Astrocyte (in vitro differentiated cells and primary cell): ENCODE measurements at regions not wholly inside any gene's neighbourhood (a gene's known extent, or its start where the extent isn't known, plus 50 kb on each side); places are given as distances from the start of the nearest gene placed in this dataset.

Experiments
- DNase-seq: peaks from one replicate; pipeline ENCODE4 v3.0.0-alpha.2; 2010; ENCODE audit warnings: low read depth
- FAIRE-seq: peaks from 2 replicates; lab custom pipeline; 2011; peaks lifted over from hg19 to GRCh38; lab: Jason Lieb, UNC
- H2AFZ ChIP-seq: 2 replicates; pipeline ENCODE4 v1.6.0; 2012; ENCODE audit warnings: low read depth, low read length, inconsistent platforms
- H3K27ac ChIP-seq: 2 replicates; pipeline ENCODE4 v1.5.1; 2011; ENCODE audit warnings: low read depth, low read length, inconsistent platforms
- H3K27me3 ChIP-seq: 2 replicates; pipeline ENCODE4 v1.6.0; 2011; ENCODE audit warnings: low read length, inconsistent platforms; ENCODE audit not compliant: insufficient read depth
- H3K36me3 ChIP-seq: 2 replicates; pipeline ENCODE4 v1.5.1; 2011; ENCODE audit warnings: low read length, inconsistent platforms; ENCODE audit not compliant: insufficient read depth
- H3K4me1 ChIP-seq: 2 replicates; pipeline ENCODE4 v1.5.1; 2011; ENCODE audit warnings: low read length, inconsistent platforms; ENCODE audit not compliant: insufficient read depth
- H3K4me2 ChIP-seq: 2 replicates; pipeline ENCODE4 v1.6.0; 2012; ENCODE audit warnings: low read length, inconsistent platforms
- H3K4me3 ChIP-seq: 2 replicates; pipeline ENCODE4 v1.5.1; 2011; ENCODE audit warnings: low read depth, mild to moderate bottlenecking, low read length, inconsistent platforms; ENCODE audit not compliant: insufficient read depth
- H3K79me2 ChIP-seq: 2 replicates; pipeline ENCODE4 v1.6.0; 2012; ENCODE audit warnings: mild to moderate bottlenecking, low read length, inconsistent platforms; ENCODE audit not compliant: insufficient read depth
- H3K9ac ChIP-seq: 2 replicates; pipeline ENCODE4 v1.6.0; 2012; ENCODE audit warnings: mild to moderate bottlenecking, low read length, inconsistent platforms
- H3K9me3 ChIP-seq: 2 replicates; pipeline ENCODE4 v1.5.1; 2012; ENCODE audit warnings: low read depth, mild to moderate bottlenecking, low read length, inconsistent platforms; ENCODE audit not compliant: insufficient read depth
- H4K20me1 ChIP-seq: 2 replicates; pipeline ENCODE4 v1.6.0; 2012; ENCODE audit warnings: low read length, inconsistent platforms; ENCODE audit not compliant: insufficient read depth
- H3K27ac Mint-ChIP-seq: one replicate; pipeline ENCODE4 v1.8.0; 2021; ENCODE audit warnings: mild to moderate bottlenecking, mixed read lengths; ENCODE audit not compliant: unreplicated experiment
- H3K27me3 Mint-ChIP-seq: one replicate; pipeline ENCODE4 v1.8.0; 2021; ENCODE audit warnings: low read depth, mixed read lengths; ENCODE audit not compliant: unreplicated experiment
- H3K36me3 Mint-ChIP-seq: one replicate; pipeline ENCODE4 v1.8.0; 2021; ENCODE audit warnings: low read depth, mixed read lengths; ENCODE audit not compliant: unreplicated experiment
- H3K4me1 Mint-ChIP-seq: one replicate; pipeline ENCODE4 v1.8.0; 2021; ENCODE audit warnings: low read depth, mixed read lengths; ENCODE audit not compliant: unreplicated experiment
- H3K4me3 Mint-ChIP-seq: one replicate; pipeline ENCODE4 v1.8.0; 2021; ENCODE audit warnings: mild to moderate bottlenecking, moderate library complexity, mixed read lengths; ENCODE audit not compliant: unreplicated experiment
- H3K9me3 Mint-ChIP-seq: one replicate; pipeline ENCODE4 v1.8.0; 2021; ENCODE audit warnings: mild to moderate bottlenecking, mixed read lengths; ENCODE audit not compliant: unreplicated experiment
- CTCF ChIP-seq: IDR thresholded peaks from 2 replicates; pipeline ENCODE4 v1.5.1; 2011; ENCODE audit warnings: low read depth, mild to moderate bottlenecking, inconsistent platforms, low read length, moderate library complexity; ENCODE audit not compliant: insufficient read depth
- EZH2 ChIP-seq: IDR thresholded peaks from 2 replicates; pipeline ENCODE4 v1.6.1; 2012; ENCODE audit warnings: mild to moderate bottlenecking, low read length, inconsistent platforms; ENCODE audit not compliant: insufficient read depth

GRCh38 chr16:51994597-51994996, 552.3 kb downstream of the TOX3 start:
- TF ChIP-seq EZH2 (no peak), CTCF (no peak)
- peaks cover 5% of the 10 kb centered on the region for H3K9me3 Mint-ChIP-seq
- Histone ChIP-seq H3K4me1 (no peaks in the 10 kb centered on the region), H3K27ac (no peak overlapping the region), H3K4me3 (no peak overlapping the region), H2AFZ (no peak overlapping the region), H3K79me2 (no peaks in the 10 kb centered on the region), H3K9me3 (no peaks in the 10 kb centered on the region), H4K20me1 (no peaks in the 10 kb centered on the region), H3K27me3 (no peaks in the 10 kb centered on the region), H3K4me2 (no peak overlapping the region), H3K36me3 (no peaks in the 10 kb centered on the region), H3K9ac (no peak overlapping the region)
- H3K4me3 Mint-ChIP-seq: no peak overlapping the region
- no peak overlapping the region for H3K27ac Mint-ChIP-seq
- FAIRE-seq (no peak), DNase-seq (no peak)
- H3K4me1 Mint-ChIP-seq: no peaks in the 10 kb centered on the region
- H3K36me3 Mint-ChIP-seq: peaks cover 2% of the 10 kb centered on the region
- no peaks in the 10 kb centered on the region for H3K27me3 Mint-ChIP-seq

DNA sequence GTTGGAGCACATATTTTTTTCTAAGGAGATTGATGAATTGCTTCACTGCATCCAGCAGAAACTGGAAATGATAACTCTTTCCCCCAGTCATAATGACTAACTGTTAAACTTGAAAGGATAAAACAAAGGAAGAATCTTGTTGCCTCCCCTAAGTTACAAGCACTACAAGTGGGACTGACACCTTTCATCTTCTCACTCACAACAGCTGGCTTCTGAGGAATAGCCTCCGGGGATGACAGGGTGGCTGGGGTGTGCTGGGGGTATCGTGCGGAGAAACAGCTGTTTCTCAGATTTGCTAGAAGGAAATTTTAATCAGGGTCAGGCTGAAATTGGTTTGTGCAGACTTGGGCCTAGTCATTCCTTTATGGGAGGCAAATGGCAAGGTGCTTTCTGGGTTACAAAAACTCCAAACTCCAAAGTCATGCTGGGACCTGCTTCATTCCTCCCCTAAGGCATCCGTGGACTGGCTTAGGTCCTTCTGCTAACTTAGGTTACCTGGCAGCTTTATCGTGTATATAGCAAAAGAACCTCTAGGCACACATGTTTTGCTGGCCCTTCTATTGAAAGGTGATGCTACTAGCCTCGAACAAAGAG, 557.2 kb downstream of the TOX3 start:
- Histone ChIP-seq H3K9ac (no peak overlapping the region), H3K4me3 (no peak overlapping the region), H3K36me3 (no peaks in the 10 kb centered on the region), H3K27ac (no peak overlapping the region), H3K79me2 (no peaks in the 10 kb centered on the region), H3K4me2 (no peak overlapping the region), H3K4me1 (no peaks in the 10 kb centered on the region), H3K9me3 (no peaks in the 10 kb centered on the region), H4K20me1 (no peaks in the 10 kb centered on the region), H3K27me3 (no peaks in the 10 kb centered on the region), H2AFZ (no peak overlapping the region)
- H3K27me3 Mint-ChIP-seq: peaks cover 4% of the 10 kb centered on the region
- H3K4me1 Mint-ChIP-seq: no peaks in the 10 kb centered on the region
- H3K4me3 Mint-ChIP-seq: no peak overlapping the region
- no peaks in the 10 kb centered on the region for H3K36me3 Mint-ChIP-seq
- H3K9me3 Mint-ChIP-seq: no peaks in the 10 kb centered on the region
- no peak for TF ChIP-seq EZH2
- no peak for TF ChIP-seq CTCF
- H3K27ac Mint-ChIP-seq: no peak overlapping the region
- FAIRE-seq (no peak), DNase-seq (no peak)

DNA sequence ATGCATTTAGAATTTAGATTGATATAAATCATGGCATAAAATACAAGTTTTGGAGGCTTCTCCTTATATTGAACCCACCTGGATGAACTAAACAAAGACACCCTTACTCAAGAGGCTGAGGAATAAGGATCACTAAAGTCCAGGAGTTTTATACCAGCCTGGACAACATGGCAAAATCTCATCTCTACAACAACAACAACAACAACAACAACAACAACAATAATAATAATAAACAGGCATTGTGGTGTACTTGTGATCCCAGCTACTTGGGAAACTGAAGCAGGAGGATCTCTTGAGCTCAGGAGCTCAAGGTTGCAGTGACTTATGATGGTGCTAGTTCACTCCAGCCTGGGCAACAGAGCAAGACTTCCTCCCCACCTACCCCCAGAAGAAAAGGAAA, 558.0 kb downstream of the TOX3 start:
- H3K36me3 Mint-ChIP-seq: no peaks in the 10 kb centered on the region
- TF ChIP-seq CTCF: no peak
- TF ChIP-seq EZH2: no peak
- H3K79me2 ChIP-seq: no peaks in the 10 kb centered on the region
- no peak overlapping the region for H3K4me2 ChIP-seq
- H3K9me3 Mint-ChIP-seq: no peaks in the 10 kb centered on the region
- H3K36me3 ChIP-seq: no peaks in the 10 kb centered on the region
- FAIRE-seq (no peak), DNase-seq (no peak)
- H3K27ac ChIP-seq: no peak overlapping the region
- no peak overlapping the region for H2AFZ ChIP-seq
- H3K27me3 Mint-ChIP-seq: peaks cover 11% of the 10 kb centered on the region
- no peak overlapping the region for H3K27ac Mint-ChIP-seq
- H3K4me1 Mint-ChIP-seq: no peaks in the 10 kb centered on the region
- no peak overlapping the region for H3K9ac ChIP-seq
- H4K20me1 ChIP-seq: no peaks in the 10 kb centered on the region
- no peaks in the 10 kb centered on the region for H3K4me1 ChIP-seq
- H3K9me3 ChIP-seq: no peaks in the 10 kb centered on the region
- H3K4me3 Mint-ChIP-seq: no peak overlapping the region
- peaks cover 3% of the 10 kb centered on the region for H3K27me3 ChIP-seq
- no peak overlapping the region for H3K4me3 ChIP-seq
